ENCODE measurements at regions not wholly inside any gene's neighbourhood (a gene's known extent, or its start where the extent isn't known, plus 50 kb on each side); places are given as distances from the start of the nearest gene placed in this dataset.

GRCh38 chr14:58713677-58714076 is 75.9 kb downstream of the DACT1 start:
- no peak overlapping the region for H3K27ac ChIP-seq (ENCODE audit: low read depth, low read length)
- no peak overlapping the region for H3K9ac ChIP-seq (ENCODE audit: low read length)
- H3K27me3 ChIP-seq (ENCODE audit: control insufficient read depth, insufficient read depth, low read length) = no peaks in the 10 kb centered on the region
- H3K9me3 ChIP-seq (ENCODE audit: control insufficient read depth, insufficient read depth, low read depth, low read length) = no peaks in the 10 kb centered on the region
- peaks cover 4% of the 10 kb centered on the region for H3K4me1 ChIP-seq (ENCODE audit: control insufficient read depth, insufficient read depth, low read length)
- H3K4me3 ChIP-seq (ENCODE audit: low read depth, low read length) = no peak overlapping the region
- no peaks in the 10 kb centered on the region for H3K36me3 ChIP-seq (ENCODE audit: control insufficient read depth, insufficient read depth, low read length)

- Histone ChIP-seq H3K27ac (ENCODE audit: low read depth, low read length) (no peak overlapping the region), H3K9ac (ENCODE audit: low read length) (no peak overlapping the region), H3K4me1 (ENCODE audit: control insufficient read depth, insufficient read depth, low read length) (no peaks in the 10 kb centered on the region), H3K27me3 (ENCODE audit: control insufficient read depth, insufficient read depth, low read length) (no peaks in the 10 kb centered on the region), H3K4me3 (ENCODE audit: low read depth, low read length) (no peak overlapping the region), H3K36me3 (ENCODE audit: control insufficient read depth, insufficient read depth, low read length) (no peaks in the 10 kb centered on the region), H3K9me3 (ENCODE audit: control insufficient read depth, insufficient read depth, low read depth, low read length) (no peaks in the 10 kb centered on the region)
Observed at GRCh38 chr14:58716706-58717105, 78.9 kb downstream of the DACT1 start.

DNA sequence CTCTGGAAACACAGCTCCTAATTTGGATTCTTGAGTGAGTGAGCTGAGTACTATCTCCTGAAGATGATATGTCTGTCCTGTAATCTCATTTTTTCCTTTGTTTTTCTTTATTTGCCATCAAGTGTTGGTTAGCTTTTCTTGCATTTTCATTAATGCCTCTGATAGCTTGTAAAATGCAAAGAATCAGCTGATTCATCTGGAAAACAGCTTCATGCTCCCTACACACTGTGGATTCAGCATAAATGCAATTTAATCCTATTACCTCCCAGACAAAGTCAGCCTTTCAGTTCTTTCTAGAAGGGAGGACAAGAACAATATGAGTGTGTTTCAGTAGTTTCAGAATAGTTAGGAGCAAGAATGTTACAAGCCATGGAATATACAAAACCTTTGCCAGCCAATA is 79.4 kb downstream of the DACT1 start:
- no peak overlapping the region for H3K27ac ChIP-seq (ENCODE audit: low read depth, low read length)
- H3K4me3 ChIP-seq (ENCODE audit: low read depth, low read length) = no peak overlapping the region
- no peaks in the 10 kb centered on the region for H3K9me3 ChIP-seq (ENCODE audit: control insufficient read depth, insufficient read depth, low read depth, low read length)
- no peaks in the 10 kb centered on the region for H3K4me1 ChIP-seq (ENCODE audit: control insufficient read depth, insufficient read depth, low read length)
- no peak overlapping the region for H3K9ac ChIP-seq (ENCODE audit: low read length)
- H3K36me3 ChIP-seq (ENCODE audit: control insufficient read depth, insufficient read depth, low read length) = no peaks in the 10 kb centered on the region
- no peaks in the 10 kb centered on the region for H3K27me3 ChIP-seq (ENCODE audit: control insufficient read depth, insufficient read depth, low read length)

- no peaks in the 10 kb centered on the region for H3K4me1 ChIP-seq (ENCODE audit: control insufficient read depth, insufficient read depth, low read length)
- no peak overlapping the region for H3K9ac ChIP-seq (ENCODE audit: low read length)
- H3K27me3 ChIP-seq (ENCODE audit: control insufficient read depth, insufficient read depth, low read length) = no peaks in the 10 kb centered on the region
- no peak overlapping the region for H3K27ac ChIP-seq (ENCODE audit: low read depth, low read length)
- no peaks in the 10 kb centered on the region for H3K36me3 ChIP-seq (ENCODE audit: control insufficient read depth, insufficient read depth, low read length)
- H3K9me3 ChIP-seq (ENCODE audit: control insufficient read depth, insufficient read depth, low read depth, low read length) = no peaks in the 10 kb centered on the region
- H3K4me3 ChIP-seq (ENCODE audit: low read depth, low read length) = no peak overlapping the region
Observed at GRCh38 chr14:58717813-58718212, 80.1 kb downstream of the DACT1 start.

DNA sequence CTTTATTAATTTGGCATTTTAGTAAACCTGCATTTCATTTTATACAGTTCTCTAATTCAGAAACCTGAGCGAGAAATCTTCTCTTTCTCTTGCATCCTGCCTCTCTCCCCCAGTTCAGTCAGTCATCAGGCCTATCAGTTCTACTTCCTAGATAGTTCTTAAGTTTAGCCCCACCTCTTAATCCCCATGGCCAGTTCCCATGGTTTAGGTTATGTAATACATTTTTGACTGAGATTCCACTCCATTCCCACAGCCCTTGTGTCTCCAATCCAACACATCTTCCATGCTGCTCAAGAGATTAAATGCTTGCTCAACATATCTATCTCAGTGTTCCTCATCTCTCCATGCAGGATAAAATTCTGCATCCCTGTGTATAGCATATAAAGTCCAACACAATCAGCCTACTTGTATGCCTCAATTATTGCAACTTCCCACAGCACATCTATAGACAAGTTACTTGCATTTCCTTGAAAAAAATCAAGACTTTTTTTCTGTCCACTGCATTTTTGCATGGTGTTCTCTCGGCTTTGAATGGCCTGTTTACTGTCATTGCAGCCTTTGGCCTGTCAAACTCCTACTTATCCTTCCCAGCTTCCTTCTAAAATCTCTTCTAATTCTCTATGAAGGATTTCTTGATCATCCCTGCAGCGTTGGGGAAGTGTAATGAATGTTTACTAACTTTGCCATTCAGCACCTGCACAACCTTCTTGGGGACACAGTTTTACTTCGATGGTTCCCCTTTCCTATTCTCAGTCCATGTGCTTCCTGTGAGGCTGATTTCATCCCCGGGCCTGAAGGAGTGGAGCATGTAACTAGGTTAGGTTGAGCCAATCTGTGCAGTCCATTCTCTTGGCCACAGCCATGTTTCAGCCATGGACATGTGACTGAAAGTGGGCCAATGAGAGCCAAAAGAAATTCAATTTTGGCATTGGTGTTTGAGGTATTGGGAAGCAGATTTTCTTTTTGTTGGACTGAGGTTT is 80.8 kb downstream of the DACT1 start:
- H3K27me3 ChIP-seq (ENCODE audit: control insufficient read depth, insufficient read depth, low read length) = no peaks in the 10 kb centered on the region
- no peak overlapping the region for H3K9ac ChIP-seq (ENCODE audit: low read length)
- H3K4me3 ChIP-seq (ENCODE audit: low read depth, low read length) = no peak overlapping the region
- no peak overlapping the region for H3K27ac ChIP-seq (ENCODE audit: low read depth, low read length)
- H3K9me3 ChIP-seq (ENCODE audit: control insufficient read depth, insufficient read depth, low read depth, low read length) = no peaks in the 10 kb centered on the region
- no peaks in the 10 kb centered on the region for H3K36me3 ChIP-seq (ENCODE audit: control insufficient read depth, insufficient read depth, low read length)
- no peaks in the 10 kb centered on the region for H3K4me1 ChIP-seq (ENCODE audit: control insufficient read depth, insufficient read depth, low read length)

DNA sequence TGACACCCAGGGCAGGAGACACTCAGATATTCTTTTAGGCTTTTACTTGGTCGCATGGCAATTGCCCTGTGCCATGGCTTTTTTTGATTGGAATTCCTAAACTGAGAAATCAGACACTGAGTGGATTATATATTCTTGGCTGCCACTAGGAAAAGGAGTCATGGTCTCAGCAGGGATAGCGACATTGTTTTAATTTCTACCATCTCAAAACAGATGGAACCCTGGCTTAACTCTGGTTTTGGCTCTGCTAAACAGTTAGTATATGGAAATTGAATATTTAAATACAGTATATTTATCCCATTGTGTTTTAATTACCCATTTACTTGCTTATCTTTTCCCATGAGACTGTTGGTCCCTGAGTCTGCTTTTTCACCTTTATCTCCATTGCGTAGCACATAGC is 84.0 kb downstream of the DACT1 start:
- H3K27me3 ChIP-seq (ENCODE audit: control insufficient read depth, insufficient read depth, low read length) = no peaks in the 10 kb centered on the region
- no peak overlapping the region for H3K9ac ChIP-seq (ENCODE audit: low read length)
- no peaks in the 10 kb centered on the region for H3K36me3 ChIP-seq (ENCODE audit: control insufficient read depth, insufficient read depth, low read length)
- no peak overlapping the region for H3K27ac ChIP-seq (ENCODE audit: low read depth, low read length)
- no peaks in the 10 kb centered on the region for H3K9me3 ChIP-seq (ENCODE audit: control insufficient read depth, insufficient read depth, low read depth, low read length)
- no peak overlapping the region for H3K4me3 ChIP-seq (ENCODE audit: low read depth, low read length)
- no peaks in the 10 kb centered on the region for H3K4me1 ChIP-seq (ENCODE audit: control insufficient read depth, insufficient read depth, low read length)

GRCh38 chr14:58722441-58722840 is 84.7 kb downstream of the DACT1 start:
- no peaks in the 10 kb centered on the region for H3K4me1 ChIP-seq (ENCODE audit: control insufficient read depth, insufficient read depth, low read length)
- no peaks in the 10 kb centered on the region for H3K27me3 ChIP-seq (ENCODE audit: control insufficient read depth, insufficient read depth, low read length)
- no peaks in the 10 kb centered on the region for H3K9me3 ChIP-seq (ENCODE audit: control insufficient read depth, insufficient read depth, low read depth, low read length)
- H3K4me3 ChIP-seq (ENCODE audit: low read depth, low read length) = no peak overlapping the region
- H3K9ac ChIP-seq (ENCODE audit: low read length) = no peak overlapping the region
- H3K36me3 ChIP-seq (ENCODE audit: control insufficient read depth, insufficient read depth, low read length) = no peaks in the 10 kb centered on the region
- no peak overlapping the region for H3K27ac ChIP-seq (ENCODE audit: low read depth, low read length)

- Histone ChIP-seq H3K9me3 (ENCODE audit: control insufficient read depth, insufficient read depth, low read depth, low read length) (no peaks in the 10 kb centered on the region), H3K4me1 (ENCODE audit: control insufficient read depth, insufficient read depth, low read length) (no peaks in the 10 kb centered on the region)
Observed at GRCh38 chr14:58724206-58724605, 86.4 kb downstream of the DACT1 start.

GRCh38 chr14:58724702-58725101 is 86.9 kb downstream of the DACT1 start:
- no peaks in the 10 kb centered on the region for H3K9me3 ChIP-seq (ENCODE audit: control insufficient read depth, insufficient read depth, low read depth, low read length)
- H3K9ac ChIP-seq (ENCODE audit: low read length) = no peak overlapping the region
- no peaks in the 10 kb centered on the region for H3K36me3 ChIP-seq (ENCODE audit: control insufficient read depth, insufficient read depth, low read length)
- no peak overlapping the region for H3K27ac ChIP-seq (ENCODE audit: low read depth, low read length)
- no peaks in the 10 kb centered on the region for H3K4me1 ChIP-seq (ENCODE audit: control insufficient read depth, insufficient read depth, low read length)
- H3K4me3 ChIP-seq (ENCODE audit: low read depth, low read length) = no peak overlapping the region
- H3K27me3 ChIP-seq (ENCODE audit: control insufficient read depth, insufficient read depth, low read length) = no peaks in the 10 kb centered on the region

More at GRCh38 chr14:58724206-58724605, 86.4 kb downstream of the DACT1 start:
- Histone ChIP-seq H3K4me3 (ENCODE audit: low read depth, low read length) (no peak overlapping the region), H3K36me3 (ENCODE audit: control insufficient read depth, insufficient read depth, low read length) (no peaks in the 10 kb centered on the region), H3K27me3 (ENCODE audit: control insufficient read depth, insufficient read depth, low read length) (no peaks in the 10 kb centered on the region), H3K9ac (ENCODE audit: low read length) (no peak overlapping the region), H3K27ac (ENCODE audit: low read depth, low read length) (no peak overlapping the region)

GRCh38 chr14:58725226-58725625 is 87.5 kb downstream of the DACT1 start:
- H3K4me1 ChIP-seq (ENCODE audit: control insufficient read depth, insufficient read depth, low read length) = no peaks in the 10 kb centered on the region
- no peaks in the 10 kb centered on the region for H3K27me3 ChIP-seq (ENCODE audit: control insufficient read depth, insufficient read depth, low read length)
- H3K9me3 ChIP-seq (ENCODE audit: control insufficient read depth, insufficient read depth, low read depth, low read length) = no peaks in the 10 kb centered on the region
- no peak overlapping the region for H3K9ac ChIP-seq (ENCODE audit: low read length)
- no peaks in the 10 kb centered on the region for H3K36me3 ChIP-seq (ENCODE audit: control insufficient read depth, insufficient read depth, low read length)
- H3K27ac ChIP-seq (ENCODE audit: low read depth, low read length) = no peak overlapping the region
- no peak overlapping the region for H3K4me3 ChIP-seq (ENCODE audit: low read depth, low read length)

GRCh38 chr14:58725871-58726270 is 88.1 kb downstream of the DACT1 start:
- H3K27ac ChIP-seq (ENCODE audit: low read depth, low read length) = no peak overlapping the region
- H3K9me3 ChIP-seq (ENCODE audit: control insufficient read depth, insufficient read depth, low read depth, low read length) = no peaks in the 10 kb centered on the region
- no peaks in the 10 kb centered on the region for H3K27me3 ChIP-seq (ENCODE audit: control insufficient read depth, insufficient read depth, low read length)
- no peaks in the 10 kb centered on the region for H3K4me1 ChIP-seq (ENCODE audit: control insufficient read depth, insufficient read depth, low read length)
- H3K9ac ChIP-seq (ENCODE audit: low read length) = no peak overlapping the region
- no peak overlapping the region for H3K4me3 ChIP-seq (ENCODE audit: low read depth, low read length)
- no peaks in the 10 kb centered on the region for H3K36me3 ChIP-seq (ENCODE audit: control insufficient read depth, insufficient read depth, low read length)
